Astrocyte of the spinal cord (primary cell): ENCODE measurements at regions not wholly inside any gene's neighbourhood (a gene's known extent, or its start where the extent isn't known, plus 50 kb on each side); places are given as distances from the start of the nearest gene placed in this dataset.

Experiments used
- DNase-seq: peaks from one replicate; pipeline ENCODE4 v3.0.0; 2011; ENCODE audit warnings: low read depth, low spot score
- H3K4me3 ChIP-seq: 2 replicates; pipeline ENCODE4 v1.5.1; 2011; ENCODE audit warnings: low read depth, mild to moderate bottlenecking, low read length, moderate library complexity
- in situ Hi-C: cut with HindIII; loops from 2 replicates; pipeline ENCODE4 v1.10.0; 2017; ENCODE audit warnings: low sequenced_read_pairs
- TF ChIP-seq, protein P1 (sequence below): IDR thresholded peaks from 2 replicates; pipeline ENCODE4 v1.5.1; 2012; ENCODE audit warnings: low read depth, mild to moderate bottlenecking, low read length, inconsistent platforms

DNA sequence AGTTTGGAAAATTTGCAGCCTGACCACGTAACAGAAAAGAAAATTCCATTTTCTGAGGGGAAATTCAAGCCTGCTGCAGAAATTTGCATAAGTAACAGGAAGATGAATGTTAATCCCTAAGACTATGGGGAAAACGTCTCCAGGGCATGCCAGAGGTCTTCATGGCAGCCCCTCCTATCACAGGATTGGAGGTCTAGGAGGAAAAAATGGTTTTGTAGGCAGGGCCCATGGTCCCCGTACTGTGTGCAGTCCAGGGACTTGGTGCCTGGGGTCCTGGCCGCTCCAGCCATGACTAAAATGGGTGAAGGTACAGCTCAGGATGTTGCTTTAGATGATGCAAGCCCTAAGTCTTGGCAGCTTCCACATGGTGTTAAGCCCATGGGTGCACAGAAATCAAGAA, 437.3 kb upstream of the SEMA3A start:
- TF ChIP-seq, protein P1, sequence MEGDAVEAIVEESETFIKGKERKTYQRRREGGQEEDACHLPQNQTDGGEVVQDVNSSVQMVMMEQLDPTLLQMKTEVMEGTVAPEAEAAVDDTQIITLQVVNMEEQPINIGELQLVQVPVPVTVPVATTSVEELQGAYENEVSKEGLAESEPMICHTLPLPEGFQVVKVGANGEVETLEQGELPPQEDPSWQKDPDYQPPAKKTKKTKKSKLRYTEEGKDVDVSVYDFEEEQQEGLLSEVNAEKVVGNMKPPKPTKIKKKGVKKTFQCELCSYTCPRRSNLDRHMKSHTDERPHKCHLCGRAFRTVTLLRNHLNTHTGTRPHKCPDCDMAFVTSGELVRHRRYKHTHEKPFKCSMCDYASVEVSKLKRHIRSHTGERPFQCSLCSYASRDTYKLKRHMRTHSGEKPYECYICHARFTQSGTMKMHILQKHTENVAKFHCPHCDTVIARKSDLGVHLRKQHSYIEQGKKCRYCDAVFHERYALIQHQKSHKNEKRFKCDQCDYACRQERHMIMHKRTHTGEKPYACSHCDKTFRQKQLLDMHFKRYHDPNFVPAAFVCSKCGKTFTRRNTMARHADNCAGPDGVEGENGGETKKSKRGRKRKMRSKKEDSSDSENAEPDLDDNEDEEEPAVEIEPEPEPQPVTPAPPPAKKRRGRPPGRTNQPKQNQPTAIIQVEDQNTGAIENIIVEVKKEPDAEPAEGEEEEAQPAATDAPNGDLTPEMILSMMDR = no peak
- DNase-seq = no peak
- in situ Hi-C loops = no loop called here
- no peak overlapping the region for H3K4me3 ChIP-seq

DNA sequence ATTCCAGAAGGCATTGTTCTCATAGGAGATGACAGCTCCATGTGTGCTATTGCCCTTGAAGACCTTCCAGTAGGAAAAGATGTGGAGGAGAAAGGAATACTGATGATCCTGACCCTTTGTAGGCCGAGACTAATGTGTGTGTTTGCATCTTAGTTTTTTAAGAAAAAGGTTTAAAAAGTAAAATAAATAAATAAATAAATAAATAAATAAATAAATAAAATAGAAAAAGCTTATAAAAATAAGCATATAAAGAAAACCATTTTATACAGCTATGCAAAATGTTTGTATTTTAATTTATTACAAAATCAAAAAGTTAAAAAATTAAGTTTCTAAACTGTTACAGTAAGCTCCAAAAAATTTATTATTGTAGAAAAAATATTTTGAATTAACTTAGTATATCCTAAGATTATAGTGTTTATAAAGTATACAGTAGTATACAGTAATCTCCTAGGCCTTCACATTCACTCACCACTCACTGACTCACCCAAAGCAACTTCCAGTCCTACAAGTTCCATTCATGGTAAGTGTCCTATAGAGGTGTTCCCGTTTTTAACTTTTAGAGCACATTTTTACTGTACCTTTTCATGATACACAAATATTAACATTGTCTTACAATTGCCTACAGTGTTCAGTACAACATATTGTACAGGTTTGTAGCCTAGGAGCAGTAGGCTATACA, 435.2 kb upstream of the SEMA3A start:
- H3K4me3 ChIP-seq = no peak overlapping the region
- TF ChIP-seq, protein P1 = no peak
- DNase-seq = no peak
- in situ Hi-C loops = no loop called here

DNA sequence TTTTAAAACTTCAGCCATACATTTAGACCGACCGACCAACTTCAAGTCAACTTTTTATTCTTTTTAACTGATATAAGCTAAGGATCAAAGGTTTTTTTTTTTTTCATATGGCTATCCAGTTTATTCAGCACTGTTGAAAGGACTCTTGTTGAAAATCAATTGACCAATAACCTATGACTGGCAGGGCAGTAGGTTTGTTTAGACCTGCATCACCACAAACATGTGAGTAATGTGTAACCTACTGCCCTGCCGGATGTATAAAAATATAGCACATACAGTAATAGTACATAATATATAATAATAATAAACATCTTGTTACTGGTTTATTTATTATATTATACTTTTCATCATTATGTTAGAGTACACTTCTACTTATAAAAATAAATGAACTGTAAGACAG, 434.6 kb upstream of the SEMA3A start:
- H3K4me3 ChIP-seq = no peak overlapping the region
- in situ Hi-C loops = no loop called here
- DNase-seq = no peak
- TF ChIP-seq, protein P1 = no peak

DNA sequence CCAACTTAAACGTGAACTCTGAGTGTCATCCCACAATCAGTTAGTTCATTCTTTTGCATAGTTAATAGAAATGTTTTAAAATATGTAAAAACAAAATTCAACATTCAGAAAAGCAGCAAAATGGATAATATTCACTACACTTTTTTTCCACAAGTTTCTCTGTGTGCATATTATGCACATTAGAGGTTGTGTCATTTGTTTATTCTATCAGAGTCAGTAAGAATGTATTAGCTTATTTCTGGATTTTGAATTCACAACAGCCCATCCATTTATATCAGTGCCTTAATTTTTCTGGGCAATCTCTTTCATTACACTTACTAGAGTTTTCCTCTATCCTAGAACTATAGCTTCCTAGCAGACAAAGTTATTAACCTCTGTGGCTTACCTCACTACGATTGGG, 432.7 kb upstream of the SEMA3A start:
- in situ Hi-C loops = no loop called here
- H3K4me3 ChIP-seq = no peak overlapping the region
- no peak for DNase-seq
- TF ChIP-seq, protein P1 = no peak

DNA sequence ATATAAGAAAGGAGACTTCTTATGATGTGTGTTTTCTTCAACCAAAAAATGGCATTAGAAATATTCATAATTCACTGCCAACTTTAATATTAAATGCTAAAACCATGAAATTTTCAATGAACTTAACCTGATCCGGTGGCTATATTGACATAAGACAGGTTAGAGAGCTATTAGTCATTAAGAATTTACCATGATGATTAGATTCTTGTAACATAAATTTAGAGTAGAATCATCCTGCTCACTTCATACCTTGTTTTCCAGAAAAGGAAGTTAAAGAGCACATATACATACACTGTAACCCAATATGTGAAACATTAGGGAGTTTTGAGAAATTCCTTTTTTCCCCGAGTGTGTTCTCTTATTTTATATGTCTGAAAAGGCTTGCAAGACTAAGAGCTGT, 430.3 kb upstream of the SEMA3A start:
- no peak overlapping the region for H3K4me3 ChIP-seq
- in situ Hi-C loops = no loop called here
- TF ChIP-seq, protein P1 = no peak
- DNase-seq = no peak

GRCh38 chr7:84624527-84624926, 429.9 kb upstream of the SEMA3A start:
- TF ChIP-seq, protein P1 = no peak
- in situ Hi-C loops = no loop called here
- no peak overlapping the region for H3K4me3 ChIP-seq
- DNase-seq = no peak
